GM13977 (cell line): ENCODE measurements at regions not wholly inside any gene's neighbourhood (a gene's known extent, or its start where the extent isn't known, plus 50 kb on each side); places are given as distances from the start of the nearest gene placed in this dataset.
"Not testable (repeated sequence)": the region's sequence is repeated elsewhere in the genome, so short reads cannot be mapped to it uniquely, and the experiment has no call there.

Experiments used
- DNase-seq: peaks from one replicate; pipeline ENCODE4 v3.0.0; 2012; ENCODE audit warnings: low spot score
- in situ Hi-C: fragments of 300-500 bp; cut with MboI; formaldehyde crosslinking; loops from one replicate; pipeline ENCODE4 v1.12.0; 2022; ENCODE audit warnings: low sequenced_read_pairs, low pct_unique_long_range_greater_than_20kb, mixed read lengths, inconsistent platforms; ENCODE audit not compliant: unreplicated experiment
- TF ChIP-seq, protein P1 (sequence below): IDR thresholded peaks from 2 replicates; pipeline ENCODE4 v1.5.1; 2012; ENCODE audit warnings: mild to moderate bottlenecking, control low read depth; ENCODE audit not compliant: insufficient read depth; ENCODE audit errors: extremely low read depth, missing control alignments

GRCh38 chr5:87777877-87778276 lies 365.1 kb upstream of the CCNH start:
- TF ChIP-seq, protein P1, sequence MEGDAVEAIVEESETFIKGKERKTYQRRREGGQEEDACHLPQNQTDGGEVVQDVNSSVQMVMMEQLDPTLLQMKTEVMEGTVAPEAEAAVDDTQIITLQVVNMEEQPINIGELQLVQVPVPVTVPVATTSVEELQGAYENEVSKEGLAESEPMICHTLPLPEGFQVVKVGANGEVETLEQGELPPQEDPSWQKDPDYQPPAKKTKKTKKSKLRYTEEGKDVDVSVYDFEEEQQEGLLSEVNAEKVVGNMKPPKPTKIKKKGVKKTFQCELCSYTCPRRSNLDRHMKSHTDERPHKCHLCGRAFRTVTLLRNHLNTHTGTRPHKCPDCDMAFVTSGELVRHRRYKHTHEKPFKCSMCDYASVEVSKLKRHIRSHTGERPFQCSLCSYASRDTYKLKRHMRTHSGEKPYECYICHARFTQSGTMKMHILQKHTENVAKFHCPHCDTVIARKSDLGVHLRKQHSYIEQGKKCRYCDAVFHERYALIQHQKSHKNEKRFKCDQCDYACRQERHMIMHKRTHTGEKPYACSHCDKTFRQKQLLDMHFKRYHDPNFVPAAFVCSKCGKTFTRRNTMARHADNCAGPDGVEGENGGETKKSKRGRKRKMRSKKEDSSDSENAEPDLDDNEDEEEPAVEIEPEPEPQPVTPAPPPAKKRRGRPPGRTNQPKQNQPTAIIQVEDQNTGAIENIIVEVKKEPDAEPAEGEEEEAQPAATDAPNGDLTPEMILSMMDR = no peak
- DNase-seq = no peak
- in situ Hi-C loops = no loop called here

- in situ Hi-C loops = no loop called here
- TF ChIP-seq, protein P1 = no peak
- no peak for DNase-seq
Observed at GRCh38 chr5:87776785-87777184, 364.1 kb upstream of the CCNH start.

- in situ Hi-C loops, DNase-seq: not testable (repeated sequence)
Observed at GRCh38 chr5:87776302-87776701, 363.6 kb upstream of the CCNH start.

GRCh38 chr5:87775228-87775627 lies 362.5 kb upstream of the CCNH start:
- in situ Hi-C loops = no loop called here
- DNase-seq = no peak
- TF ChIP-seq, protein P1 = no peak

- no peak for DNase-seq
- in situ Hi-C loops = no loop called here
- TF ChIP-seq, protein P1 = no peak
Observed at GRCh38 chr5:87774804-87775203, 362.1 kb upstream of the CCNH start.

GRCh38 chr5:87770601-87771121 lies 357.9 kb upstream of the CCNH start:
- TF ChIP-seq, protein P1 = no peak
- no peak for DNase-seq
- in situ Hi-C loops = no loop called here

DNA sequence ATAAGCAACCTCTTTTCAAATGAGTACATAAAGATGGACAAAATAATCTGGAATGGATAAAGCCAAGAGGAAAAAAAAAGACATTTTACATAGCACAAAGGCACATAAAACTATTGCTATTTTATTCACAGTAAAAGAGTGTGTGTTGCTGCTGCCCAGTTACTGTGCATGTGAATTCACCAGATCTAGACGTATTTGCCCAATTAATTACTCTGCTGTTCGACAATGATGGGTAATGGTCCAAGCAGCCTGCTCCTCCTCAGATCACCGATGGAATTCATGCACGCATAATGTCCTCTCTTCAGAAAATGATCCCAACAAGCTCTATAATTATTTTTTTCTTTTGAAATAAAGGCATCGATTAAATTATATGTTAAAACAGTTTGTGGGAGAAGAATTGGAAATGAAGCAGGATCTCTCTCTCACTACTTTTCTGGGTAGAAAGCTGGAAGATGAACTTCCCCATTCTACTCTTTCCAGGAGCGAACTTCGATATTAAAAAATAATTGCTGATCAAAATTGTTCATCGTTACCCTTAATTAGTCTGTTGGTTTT lies 357.4 kb upstream of the CCNH start:
- TF ChIP-seq, protein P1 = no peak
- DNase-seq = no peak
- in situ Hi-C loops = no loop called here
